ENCODE measurements at regions not wholly inside any gene's neighbourhood (a gene's known extent, or its start where the extent isn't known, plus 50 kb on each side); places are given as distances from the start of the nearest gene placed in this dataset.

DNA sequence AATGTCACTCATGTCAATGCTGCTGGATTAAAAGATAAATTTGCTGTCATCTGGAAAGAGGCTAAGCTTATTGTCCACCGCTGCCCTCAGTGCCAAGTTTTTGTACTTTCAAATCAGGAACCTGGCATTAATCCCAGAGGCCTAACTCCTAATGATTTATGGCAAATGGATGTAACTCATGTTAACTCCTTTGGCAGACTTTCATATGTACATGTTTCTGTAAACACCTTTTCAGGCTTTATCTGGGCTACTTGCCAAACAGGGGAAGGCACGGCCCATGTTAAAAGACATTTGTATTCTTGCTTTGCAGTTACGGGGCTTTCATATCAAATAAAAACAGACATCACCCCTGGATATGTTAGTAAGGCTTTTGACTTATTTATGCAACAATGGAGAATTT is 608.0 kb upstream of the ACO1 start:
- TF ChIP-seq POLR2A (IDR thresholded peaks at IDR 0.05; ENCODE audit: low read depth) = no peak
- TF ChIP-seq EP300 (IDR thresholded peaks at IDR 0.05) = no peak
- H3K36me3 ChIP-seq = no peaks in the 10 kb centered on the region
- DNase-seq (ENCODE audit: extremely low spot score) = no peak
- no peak overlapping the region for H3K4me3 ChIP-seq
- H3K4me1 ChIP-seq = peaks cover 0 to 21% (median 17%) of the 10 kb centered on the region in 4 donors
- intact Hi-C loops (cut with DNase I) = no loop called here
- no peaks in the 10 kb centered on the region for H3K27me3 ChIP-seq
- H3K27ac ChIP-seq (replicated peaks in 1 of 4) = no peak overlapping the region
- H3K9me3 ChIP-seq = peaks cover 0 to 15% (median 5%) of the 10 kb centered on the region in 4 donors
- 13% methylated on average over 3 of the region's 3 CpGs for WGBS

DNA sequence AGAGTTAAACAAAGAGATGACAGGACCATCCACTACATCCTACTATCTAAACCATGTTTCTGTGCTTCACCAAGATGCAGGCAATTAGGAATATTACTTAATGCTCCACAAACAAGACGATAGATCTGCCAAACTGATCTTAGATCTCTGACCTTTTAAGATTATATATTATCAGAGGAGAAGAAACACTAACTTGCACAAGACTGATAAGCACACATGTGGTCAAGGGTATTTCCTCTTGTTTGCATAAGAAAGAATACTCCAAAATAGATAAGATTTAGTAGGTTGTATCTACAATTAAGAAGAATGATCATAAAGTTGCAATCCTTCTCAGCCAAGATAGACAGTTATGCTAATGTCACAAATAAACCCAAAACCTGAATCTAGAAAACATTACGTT is 601.0 kb upstream of the ACO1 start:
- Histone ChIP-seq H3K4me3 (no peak overlapping the region), H3K4me1 (no peaks in the 10 kb centered on the region), H3K36me3 (no peaks in the 10 kb centered on the region), H3K27ac (replicated peaks in 1 of 4) (no peak overlapping the region), H3K27me3 (no peaks in the 10 kb centered on the region), H3K9me3 (peaks cover 0 to 7% (median 0%) of the 10 kb centered on the region in 4 donors)
- no peak for DNase-seq (ENCODE audit: extremely low spot score)
- TF ChIP-seq, protein P1, sequence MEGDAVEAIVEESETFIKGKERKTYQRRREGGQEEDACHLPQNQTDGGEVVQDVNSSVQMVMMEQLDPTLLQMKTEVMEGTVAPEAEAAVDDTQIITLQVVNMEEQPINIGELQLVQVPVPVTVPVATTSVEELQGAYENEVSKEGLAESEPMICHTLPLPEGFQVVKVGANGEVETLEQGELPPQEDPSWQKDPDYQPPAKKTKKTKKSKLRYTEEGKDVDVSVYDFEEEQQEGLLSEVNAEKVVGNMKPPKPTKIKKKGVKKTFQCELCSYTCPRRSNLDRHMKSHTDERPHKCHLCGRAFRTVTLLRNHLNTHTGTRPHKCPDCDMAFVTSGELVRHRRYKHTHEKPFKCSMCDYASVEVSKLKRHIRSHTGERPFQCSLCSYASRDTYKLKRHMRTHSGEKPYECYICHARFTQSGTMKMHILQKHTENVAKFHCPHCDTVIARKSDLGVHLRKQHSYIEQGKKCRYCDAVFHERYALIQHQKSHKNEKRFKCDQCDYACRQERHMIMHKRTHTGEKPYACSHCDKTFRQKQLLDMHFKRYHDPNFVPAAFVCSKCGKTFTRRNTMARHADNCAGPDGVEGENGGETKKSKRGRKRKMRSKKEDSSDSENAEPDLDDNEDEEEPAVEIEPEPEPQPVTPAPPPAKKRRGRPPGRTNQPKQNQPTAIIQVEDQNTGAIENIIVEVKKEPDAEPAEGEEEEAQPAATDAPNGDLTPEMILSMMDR (IDR thresholded peaks at IDR 0.05) = no peak
- TF ChIP-seq EP300 (IDR thresholded peaks at IDR 0.05) = no peak
- TF ChIP-seq POLR2AphosphoS5 (IDR thresholded peaks at IDR 0.05) = no peak
- TF ChIP-seq POLR2A (IDR thresholded peaks at IDR 0.05; ENCODE audit: low read depth) = no peak
- WGBS = 62% methylated on average over 2 of the region's 2 CpGs
- intact Hi-C loops (cut with DNase I) = no loop called here

DNA sequence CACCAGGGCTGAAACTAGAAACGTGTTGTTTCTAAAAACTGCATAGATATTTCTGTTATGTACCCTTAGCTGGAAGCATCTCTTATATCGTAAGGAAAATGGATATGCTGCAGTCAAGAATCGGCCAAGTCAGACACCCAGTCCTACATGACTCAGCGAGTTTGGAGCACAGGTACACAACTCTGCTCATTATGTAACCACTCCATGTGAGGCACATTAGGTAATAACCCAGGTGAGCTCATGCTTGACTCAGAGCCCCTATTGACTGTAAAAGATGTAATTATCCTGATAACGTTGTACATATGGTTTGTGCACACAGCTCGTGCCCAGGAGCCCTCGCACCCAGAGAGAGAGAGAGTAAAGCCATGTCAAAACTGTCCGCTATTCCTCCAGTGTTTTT is 593.7 kb upstream of the ACO1 start:
- Histone ChIP-seq H3K27ac (replicated peaks in 1 of 4) (no peak overlapping the region), H3K9me3 (no peaks in the 10 kb centered on the region), H3K4me1 (no peaks in the 10 kb centered on the region), H3K4me3 (no peak overlapping the region), H3K27me3 (no peaks in the 10 kb centered on the region), H3K36me3 (no peaks in the 10 kb centered on the region)
- no peak for DNase-seq (ENCODE audit: extremely low spot score)
- intact Hi-C loops (cut with DNase I) = no loop called here
- WGBS = 94% methylated on average over 8 of the region's 8 CpGs
- TF ChIP-seq, protein P1 (IDR thresholded peaks at IDR 0.05) = no peak
- TF ChIP-seq EP300 (IDR thresholded peaks at IDR 0.05) (no peak), POLR2AphosphoS5 (IDR thresholded peaks at IDR 0.05) (no peak), POLR2A (IDR thresholded peaks at IDR 0.05; ENCODE audit: low read depth) (no peak)

DNA sequence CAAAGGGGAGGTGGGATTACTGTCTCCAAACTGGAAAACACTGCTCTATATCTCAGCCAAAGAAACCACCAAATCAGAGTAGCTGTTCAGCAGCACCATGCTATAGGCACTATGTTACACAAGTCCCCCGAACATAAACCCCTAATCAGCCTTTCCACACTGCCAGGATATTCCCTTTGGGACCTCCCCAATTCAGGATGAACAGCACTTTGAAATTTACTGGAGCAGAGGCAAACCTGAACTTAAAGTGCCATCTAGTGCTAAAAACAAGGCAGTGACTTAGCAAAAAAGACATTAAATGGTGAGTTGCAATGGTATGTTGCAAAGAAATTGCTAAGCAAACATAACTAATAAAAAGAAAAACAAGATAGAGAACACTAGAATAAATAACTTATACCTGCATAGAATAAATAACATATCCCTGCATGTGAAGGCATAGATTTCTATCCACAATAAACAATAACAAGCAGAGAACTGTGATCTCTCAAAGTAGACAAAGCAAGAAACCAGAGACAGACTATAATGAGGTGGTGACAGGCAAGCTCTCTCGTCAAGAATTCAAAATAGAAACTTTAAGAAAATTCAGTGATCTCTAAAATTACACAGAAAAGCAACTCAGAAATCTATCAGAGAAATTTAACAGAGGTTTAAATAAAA is 584.4 kb upstream of the ACO1 start:
- Histone ChIP-seq H3K9me3 (no peaks in the 10 kb centered on the region), H3K27ac (replicated peaks in 1 of 4) (no peak overlapping the region), H3K4me1 (no peaks in the 10 kb centered on the region), H3K27me3 (no peaks in the 10 kb centered on the region), H3K4me3 (no peak overlapping the region), H3K36me3 (no peaks in the 10 kb centered on the region)
- no peak for TF ChIP-seq POLR2AphosphoS5 (IDR thresholded peaks at IDR 0.05)
- TF ChIP-seq, protein P1 (IDR thresholded peaks at IDR 0.05) = peak; percentile 58 to 63 (median 59)
- no peak for DNase-seq (ENCODE audit: extremely low spot score)
- 69% methylated on average over 2 of the region's 2 CpGs for WGBS
- intact Hi-C loops (cut with DNase I) = no loop called here

DNA sequence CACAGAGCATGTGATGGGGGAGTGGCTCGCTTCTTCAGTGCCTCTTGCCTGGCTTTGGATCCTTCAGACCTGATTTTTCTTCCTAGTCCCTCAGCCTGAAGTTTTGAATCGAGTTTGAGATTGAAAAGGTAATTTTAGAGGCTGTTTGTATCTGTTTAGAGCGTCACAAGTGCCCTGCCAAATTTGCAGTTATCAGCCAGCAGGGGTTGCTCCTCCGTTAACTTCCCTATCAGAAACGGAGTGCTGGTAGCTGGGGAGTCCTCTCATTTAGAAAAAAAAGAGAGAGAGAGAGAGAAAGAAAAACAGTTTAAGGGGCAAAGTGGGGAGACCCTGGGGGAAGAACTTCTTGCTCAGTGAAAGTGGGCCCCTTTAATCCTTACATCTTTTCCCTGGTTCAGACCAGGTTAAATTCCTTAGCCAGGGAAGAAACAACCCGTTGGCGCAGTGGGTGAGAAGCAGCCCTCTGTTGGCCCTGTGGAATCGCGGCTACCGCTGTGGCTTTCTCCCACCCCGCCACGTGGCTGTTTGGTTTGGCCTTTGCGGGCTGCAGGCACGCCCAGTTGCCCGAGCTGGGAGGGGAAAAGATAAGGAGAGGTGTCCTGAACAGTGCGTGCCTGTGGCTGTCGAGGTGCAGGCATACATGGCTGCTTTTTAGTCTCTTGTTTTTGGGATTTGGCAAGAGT is 576.7 kb upstream of the ACO1 start:
- H3K36me3 ChIP-seq = no peaks in the 10 kb centered on the region
- TF ChIP-seq POLR2A (IDR thresholded peaks at IDR 0.05; ENCODE audit: low read depth) (no peak), POLR2AphosphoS5 (IDR thresholded peaks at IDR 0.05) (no peak), EP300 (IDR thresholded peaks at IDR 0.05) (no peak)
- TF ChIP-seq, protein P1 (IDR thresholded peaks at IDR 0.05) = no peak
- H3K27me3 ChIP-seq = no peaks in the 10 kb centered on the region
- no peaks in the 10 kb centered on the region for H3K9me3 ChIP-seq
- no peaks in the 10 kb centered on the region for H3K4me1 ChIP-seq
- 88% methylated on average over 17 of the region's 17 CpGs for WGBS
- no peak overlapping the region for H3K4me3 ChIP-seq
- intact Hi-C loops (cut with DNase I) = no loop called here
- no peak overlapping the region for H3K27ac ChIP-seq (replicated peaks in 1 of 4)
- no peak for DNase-seq (ENCODE audit: extremely low spot score)

Measured in esophagus muscularis mucosa (tissue), 4 donors.